ENCODE measurements at regions not wholly inside any gene's neighbourhood (a gene's known extent, or its start where the extent isn't known, plus 50 kb on each side); places are given as distances from the start of the nearest gene placed in this dataset.

GRCh38 chrX:124476562-124476961 is 130.2 kb downstream of the SH2D1A start:
- TF ChIP-seq CTCF (conservative IDR thresholded peaks at IDR 0.05; ENCODE audit: low read length) (no peak), EZH2phosphoT487 (IDR thresholded peaks at IDR 0.05; ENCODE audit: borderline replicate concordance) (no peak)
